Central memory CD4-positive, alpha-beta T cell (primary cell): ENCODE measurements at regions not wholly inside any gene's neighbourhood (a gene's known extent, or its start where the extent isn't known, plus 50 kb on each side); places are given as distances from the start of the nearest gene placed in this dataset.
"Not testable (repeated sequence)": the region's sequence is repeated elsewhere in the genome, so short reads cannot be mapped to it uniquely, and the experiment has no call there.

Experiments used
- DNase-seq: peaks from one replicate; pipeline ENCODE4 v3.0.0; 2022

- no peak for DNase-seq
Measured at GRCh38 chr1:232335741-232336293, 294.1 kb downstream of the SIPA1L2 start.

- DNase-seq, result peak; percentile 72
Measured at GRCh38 chr1:232335261-232335660, 294.7 kb downstream of the SIPA1L2 start.

- no peak for DNase-seq
Measured at GRCh38 chr1:232334811-232335210, 295.1 kb downstream of the SIPA1L2 start.

- DNase-seq, result no peak
Measured at GRCh38 chr1:232334246-232334645, 295.7 kb downstream of the SIPA1L2 start.

- DNase-seq, result no peak
Measured at GRCh38 chr1:232333419-232333767, 296.5 kb downstream of the SIPA1L2 start.

- not testable (repeated sequence) for DNase-seq
Measured at GRCh38 chr1:232332710-232333418, 297.1 kb downstream of the SIPA1L2 start.

- no peak for DNase-seq
Measured at GRCh38 chr1:232329103-232329813, 300.7 kb downstream of the SIPA1L2 start.

GRCh38 chr1:232328486-232329102 is 301.3 kb downstream of the SIPA1L2 start:
- no peak for DNase-seq

- DNase-seq, result no peak
Measured at GRCh38 chr1:232327899-232328298, 302.0 kb downstream of the SIPA1L2 start.

- DNase-seq, result no peak
Measured at GRCh38 chr1:232327269-232327668, 302.7 kb downstream of the SIPA1L2 start.

GRCh38 chr1:232322162-232322734 is 307.7 kb downstream of the SIPA1L2 start:
- DNase-seq, result no peak

GRCh38 chr1:232319518-232320210 is 310.3 kb downstream of the SIPA1L2 start:
- no peak for DNase-seq

- DNase-seq, result no peak
Measured at GRCh38 chr1:232319072-232319471, 310.9 kb downstream of the SIPA1L2 start.

- DNase-seq, result no peak
Measured at GRCh38 chr1:232318143-232318542, 311.8 kb downstream of the SIPA1L2 start.

GRCh38 chr1:232317350-232317749 is 312.6 kb downstream of the SIPA1L2 start:
- no peak for DNase-seq

- no peak for DNase-seq
Measured at GRCh38 chr1:232316864-232317263, 313.1 kb downstream of the SIPA1L2 start.

GRCh38 chr1:232313876-232314275 is 316.1 kb downstream of the SIPA1L2 start:
- DNase-seq, result not testable (repeated sequence)

GRCh38 chr1:232310541-232310940 is 319.4 kb downstream of the SIPA1L2 start:
- DNase-seq, result no peak

GRCh38 chr1:232308616-232309015 is 321.3 kb downstream of the SIPA1L2 start:
- DNase-seq, result no peak

- no peak for DNase-seq
Measured at GRCh38 chr1:232307296-232308017, 322.5 kb downstream of the SIPA1L2 start.

GRCh38 chr1:232306269-232306961 is 323.5 kb downstream of the SIPA1L2 start:
- no peak for DNase-seq
